SK-N-MC (cell line): ENCODE measurements at regions not wholly inside any gene's neighbourhood (a gene's known extent, or its start where the extent isn't known, plus 50 kb on each side); places are given as distances from the start of the nearest gene placed in this dataset.

Experiments
- FOXP2 ChIP-seq: optimal IDR thresholded peaks from 2 replicates; pipeline ENCODE3; 2011; ENCODE audit warnings: mild to moderate bottlenecking, moderate library complexity; ENCODE audit not compliant: insufficient read depth; ENCODE audit errors: extremely low read length, control extremely low read depth
- POLR2AphosphoS5 ChIP-seq: IDR thresholded peaks from 2 replicates; pipeline ENCODE4 v1.6.1; 2012; ENCODE audit warnings: mild to moderate bottlenecking, low read depth, low read length, borderline replicate concordance

DNA sequence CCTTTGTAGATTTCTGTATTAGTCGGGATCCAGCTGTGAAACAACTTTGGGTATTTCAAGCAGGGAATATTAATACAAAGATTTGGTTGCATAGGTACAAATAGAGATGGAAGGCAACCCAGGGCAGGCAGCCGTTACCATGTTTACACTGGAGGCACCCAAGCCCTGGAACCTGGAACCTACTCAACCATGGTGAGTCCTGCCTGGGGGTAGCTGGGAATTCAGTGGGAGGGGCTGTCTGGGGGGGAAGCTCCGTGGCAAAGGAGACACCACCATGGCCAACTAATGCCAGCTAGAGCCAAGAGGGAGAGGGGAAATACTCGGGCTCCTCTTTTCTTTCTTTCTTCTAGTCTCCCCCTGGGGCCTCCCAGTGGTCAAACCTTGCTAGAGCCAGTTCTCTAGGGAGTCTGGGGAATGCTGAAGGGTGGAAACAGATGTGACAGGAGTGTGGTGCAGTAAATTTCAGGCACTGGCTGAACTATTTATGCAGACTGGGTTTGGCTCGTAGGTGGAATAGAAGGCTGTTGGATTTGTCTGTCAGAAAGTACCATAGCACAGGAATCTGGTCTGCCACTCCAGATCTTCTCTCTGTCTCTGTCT is 91.9 kb upstream of the CACNA1E start:
- no peak for TF ChIP-seq POLR2AphosphoS5
- no peak for TF ChIP-seq FOXP2
